ENCODE measurements at regions not wholly inside any gene's neighbourhood (a gene's known extent, or its start where the extent isn't known, plus 50 kb on each side); places are given as distances from the start of the nearest gene placed in this dataset.

DNA sequence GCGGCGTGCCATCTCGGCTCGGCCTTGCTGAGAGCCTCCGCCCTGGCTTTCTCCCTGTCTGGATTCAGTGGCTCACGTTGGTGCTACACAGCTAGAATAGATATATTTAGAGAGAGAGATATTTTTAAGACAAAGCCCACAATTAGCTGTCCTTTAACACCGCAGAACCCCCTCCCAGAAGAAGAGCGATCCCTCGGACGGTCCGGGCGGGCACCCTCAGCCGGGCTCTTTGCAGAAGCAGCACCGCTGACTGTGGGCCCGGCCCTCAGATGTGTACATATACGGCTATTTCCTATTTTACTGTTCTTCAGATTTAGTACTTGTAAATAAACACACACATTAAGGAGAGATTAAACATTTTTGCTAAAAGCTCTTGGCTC, 54.1 kb downstream of the PLXNA1 start:
- H3K4me3 ChIP-seq (replicated peaks; ENCODE audit: low read depth, low read length) = no peak overlapping the region
- no peak for DNase-seq (ENCODE audit: low read depth)
- TF ChIP-seq, protein P1, sequence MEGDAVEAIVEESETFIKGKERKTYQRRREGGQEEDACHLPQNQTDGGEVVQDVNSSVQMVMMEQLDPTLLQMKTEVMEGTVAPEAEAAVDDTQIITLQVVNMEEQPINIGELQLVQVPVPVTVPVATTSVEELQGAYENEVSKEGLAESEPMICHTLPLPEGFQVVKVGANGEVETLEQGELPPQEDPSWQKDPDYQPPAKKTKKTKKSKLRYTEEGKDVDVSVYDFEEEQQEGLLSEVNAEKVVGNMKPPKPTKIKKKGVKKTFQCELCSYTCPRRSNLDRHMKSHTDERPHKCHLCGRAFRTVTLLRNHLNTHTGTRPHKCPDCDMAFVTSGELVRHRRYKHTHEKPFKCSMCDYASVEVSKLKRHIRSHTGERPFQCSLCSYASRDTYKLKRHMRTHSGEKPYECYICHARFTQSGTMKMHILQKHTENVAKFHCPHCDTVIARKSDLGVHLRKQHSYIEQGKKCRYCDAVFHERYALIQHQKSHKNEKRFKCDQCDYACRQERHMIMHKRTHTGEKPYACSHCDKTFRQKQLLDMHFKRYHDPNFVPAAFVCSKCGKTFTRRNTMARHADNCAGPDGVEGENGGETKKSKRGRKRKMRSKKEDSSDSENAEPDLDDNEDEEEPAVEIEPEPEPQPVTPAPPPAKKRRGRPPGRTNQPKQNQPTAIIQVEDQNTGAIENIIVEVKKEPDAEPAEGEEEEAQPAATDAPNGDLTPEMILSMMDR (IDR thresholded peaks at IDR 0.05; ENCODE audit: low read length, missing control alignments) = no peak

DNA sequence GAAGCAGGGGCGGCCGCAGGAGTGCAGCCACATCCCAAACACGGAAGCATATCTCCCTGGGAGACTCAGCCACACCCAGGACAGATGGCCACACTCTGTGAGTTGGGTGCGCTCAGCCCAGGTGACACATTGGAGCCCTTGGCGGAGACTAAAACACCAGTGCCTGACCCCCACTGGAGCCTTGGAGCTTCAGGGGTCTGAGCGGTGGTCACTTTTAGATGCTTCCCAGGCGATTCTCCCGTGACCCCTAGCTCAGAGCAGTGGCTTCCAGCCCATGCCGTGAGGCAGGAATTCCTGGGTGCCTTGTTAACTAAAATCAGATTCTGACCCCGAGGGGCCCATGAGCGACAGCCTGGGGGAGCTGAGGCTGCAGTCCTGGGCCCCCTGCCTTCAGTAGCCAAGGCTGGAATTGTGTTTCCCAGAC, 54.5 kb downstream of the PLXNA1 start:
- no peak for DNase-seq (ENCODE audit: low read depth)
- TF ChIP-seq, protein P1 (IDR thresholded peaks at IDR 0.05; ENCODE audit: low read length, missing control alignments) = no peak
- H3K4me3 ChIP-seq (replicated peaks; ENCODE audit: low read depth, low read length) = no peak overlapping the region

DNA sequence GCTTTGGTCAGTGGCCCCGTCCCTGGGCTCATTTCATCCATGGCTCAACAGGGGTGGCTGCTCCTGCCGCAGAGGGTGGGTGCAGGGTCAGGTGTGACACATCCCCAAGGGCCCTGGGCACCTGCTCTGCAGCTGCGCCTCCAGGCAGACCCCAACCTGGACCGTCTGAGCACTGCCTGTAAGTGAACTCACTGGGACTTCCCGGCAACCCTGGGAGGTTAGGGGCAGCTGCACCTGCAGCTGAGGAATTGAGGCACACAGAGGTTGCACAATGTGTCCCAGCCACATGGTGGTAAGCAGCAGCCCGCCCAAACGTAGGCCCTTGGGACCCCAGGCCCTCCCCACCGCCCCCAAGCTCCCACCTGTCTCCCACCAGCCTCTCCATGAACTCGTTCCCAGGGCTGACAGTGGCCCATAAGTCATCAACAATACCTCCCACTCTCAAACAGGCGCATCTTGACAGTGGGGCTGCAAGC, 55.1 kb downstream of the PLXNA1 start:
- no peak overlapping the region for H3K4me3 ChIP-seq (replicated peaks; ENCODE audit: low read depth, low read length)
- TF ChIP-seq, protein P1 (IDR thresholded peaks at IDR 0.05; ENCODE audit: low read length, missing control alignments) = no peak
- DNase-seq (ENCODE audit: low read depth) = no peak

DNA sequence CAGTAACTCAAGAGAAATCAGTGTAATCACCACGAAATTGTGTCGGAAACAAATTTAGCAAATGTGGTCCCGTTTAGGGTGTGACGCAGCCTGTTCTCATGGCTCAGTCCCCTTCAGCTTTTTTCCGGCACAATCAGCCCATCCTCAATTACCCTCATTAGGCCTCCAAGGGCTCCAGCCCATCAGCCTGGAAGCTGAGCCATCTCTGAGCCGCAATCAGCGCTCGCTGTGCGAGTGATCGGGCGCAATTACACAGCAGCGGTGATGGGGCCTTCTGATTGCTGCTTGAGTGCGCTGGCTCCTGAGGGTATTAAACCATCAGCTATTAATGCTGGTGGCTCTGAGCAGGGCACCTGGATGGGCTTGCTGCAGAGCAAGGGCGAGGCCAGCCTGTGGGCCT, 55.6 kb downstream of the PLXNA1 start:
- TF ChIP-seq, protein P1 (IDR thresholded peaks at IDR 0.05; ENCODE audit: low read length, missing control alignments) = no peak
- no peak overlapping the region for H3K4me3 ChIP-seq (replicated peaks; ENCODE audit: low read depth, low read length)

DNA sequence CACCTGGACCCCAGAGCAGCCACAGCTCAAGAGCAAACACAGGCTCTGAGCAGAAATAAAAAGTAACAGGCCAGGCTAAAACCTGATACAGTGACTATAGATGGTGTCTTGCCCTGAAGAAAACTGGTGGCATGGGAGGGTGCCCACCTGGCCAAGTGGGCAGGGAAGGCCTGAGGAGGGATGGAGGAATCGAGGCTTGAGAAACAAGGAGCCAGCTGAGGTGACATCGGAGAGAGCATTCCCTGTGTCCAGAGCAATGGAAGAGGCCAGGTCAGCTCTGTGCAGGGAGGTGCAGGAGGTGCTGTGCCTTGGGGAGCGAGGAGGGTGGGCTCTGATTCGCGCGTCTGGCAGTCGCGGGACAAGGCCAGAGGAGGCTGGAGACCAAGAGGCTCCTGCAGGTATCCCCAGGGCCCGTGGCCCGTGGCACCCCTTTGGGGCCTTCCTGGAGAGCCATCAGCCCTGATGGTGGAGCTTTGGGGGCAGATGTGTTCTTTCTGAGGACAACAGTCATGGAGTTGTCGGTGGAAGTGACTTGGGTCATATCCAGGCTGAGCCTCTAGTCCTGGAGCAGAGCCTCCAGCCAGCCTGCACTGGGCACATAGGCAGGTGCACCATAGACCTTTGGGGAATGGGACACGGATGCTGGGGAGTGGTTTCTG, 56.1 kb downstream of the PLXNA1 start:
- TF ChIP-seq, protein P1 (IDR thresholded peaks at IDR 0.05; ENCODE audit: low read length, missing control alignments) = no peak
- DNase-seq (ENCODE audit: low read depth) = no peak
- H3K4me3 ChIP-seq (replicated peaks; ENCODE audit: low read depth, low read length) = no peak overlapping the region

More for the DNA sequence above, 55.6 kb downstream of the PLXNA1 start:
- no peak for DNase-seq (ENCODE audit: low read depth)

DNA sequence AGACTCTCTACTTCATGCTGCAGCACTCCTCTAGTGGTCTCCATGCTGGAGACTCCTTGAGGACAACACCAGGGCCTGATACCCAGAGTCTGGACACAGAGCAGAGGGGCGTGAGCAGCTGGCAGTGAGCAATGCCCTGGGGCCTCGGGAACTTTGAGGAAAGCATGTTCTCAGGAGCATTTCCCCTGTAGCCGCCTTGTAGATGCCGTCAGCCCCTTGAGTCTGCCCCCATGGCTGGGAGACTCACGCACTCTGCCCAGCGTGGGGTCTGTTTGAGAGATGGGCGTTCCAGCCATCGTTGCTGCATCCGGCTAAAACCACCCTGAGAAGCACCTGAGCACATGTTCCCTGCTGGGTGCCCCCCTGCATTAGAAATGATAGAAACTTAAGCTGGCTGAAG, 56.8 kb downstream of the PLXNA1 start:
- DNase-seq (ENCODE audit: low read depth) = no peak
- TF ChIP-seq, protein P1 (IDR thresholded peaks at IDR 0.05; ENCODE audit: low read length, missing control alignments) = no peak
- H3K4me3 ChIP-seq (replicated peaks; ENCODE audit: low read depth, low read length) = no peak overlapping the region

DNA sequence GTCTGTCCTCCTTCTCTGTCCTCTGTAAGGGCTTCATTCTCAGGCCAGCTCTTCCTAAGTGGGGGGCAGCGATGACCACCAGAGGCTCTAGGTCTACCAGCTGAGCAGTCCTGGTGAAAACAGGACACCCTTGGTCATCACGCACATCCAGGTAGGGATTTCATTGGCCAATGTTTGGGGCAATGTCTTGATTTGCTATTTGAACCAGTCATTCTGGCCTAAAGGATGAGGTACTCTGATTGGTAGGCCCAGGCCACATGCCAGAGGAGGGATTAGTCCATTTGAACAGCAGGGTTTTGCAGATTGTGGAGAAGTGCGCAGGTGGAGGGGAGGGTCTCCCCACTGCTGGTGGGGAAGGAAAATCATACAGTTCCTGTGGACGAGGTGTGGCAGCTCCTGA, 57.3 kb downstream of the PLXNA1 start:
- DNase-seq (ENCODE audit: low read depth) = no peak
- TF ChIP-seq, protein P1 (IDR thresholded peaks at IDR 0.05; ENCODE audit: low read length, missing control alignments) = no peak
- H3K4me3 ChIP-seq (replicated peaks; ENCODE audit: low read depth, low read length) = no peak overlapping the region

Measured in fibroblast of pulmonary artery (primary cell).